WTC11 (cell line): ENCODE measurements at regions not wholly inside any gene's neighbourhood (a gene's known extent, or its start where the extent isn't known, plus 50 kb on each side); places are given as distances from the start of the nearest gene placed in this dataset.

ENCODE experiments used
- ATAC-seq: fragments of 200-7000 bp; cut with Tn5 transposase; 2 replicates; pipeline ENCODE4 v1.10.0; 2021; ENCODE audit warnings: mild to moderate bottlenecking, moderate library complexity
- CTCF ChIA-PET: fragments of 300-600 bp; sonication (Branson Sonifier 250); formaldehyde crosslinking; loops from one replicate; lab custom pipeline; 2021; ENCODE audit warnings: antibody characterized with exemption; lab: Charles Lee
- POLR2A ChIA-PET: fragments of 350-600 bp; sonication (Branson Sonifier 250); formaldehyde crosslinking; loops from one replicate; lab custom pipeline; 2021; ENCODE audit warnings: antibody characterized with exemption; lab: Charles Lee
- DNase-seq: peaks from one replicate; pipeline ENCODE4 v3.0.0; 2021; ENCODE audit warnings: low spot score
- H3K27ac Mint-ChIP-seq: 2 replicates; pipeline ENCODE4 v1.8.0; 2021; ENCODE audit warnings: mixed read lengths
- H3K27me3 Mint-ChIP-seq: 2 replicates; pipeline ENCODE4 v1.8.0; 2021; ENCODE audit warnings: low read depth, mild to moderate bottlenecking, moderate library complexity, mixed read lengths
- H3K36me3 Mint-ChIP-seq: 2 replicates; pipeline ENCODE4 v1.8.0; 2021; ENCODE audit warnings: mixed read lengths
- H3K4me1 Mint-ChIP-seq: 2 replicates; pipeline ENCODE4 v1.8.0; 2022; ENCODE audit warnings: mixed read lengths
- H3K4me3 Mint-ChIP-seq: 2 replicates; pipeline ENCODE4 v1.8.0; 2021; ENCODE audit warnings: mild to moderate bottlenecking, moderate library complexity, mixed read lengths
- H3K9me3 Mint-ChIP-seq: 2 replicates; pipeline ENCODE4 v1.8.0; 2021; ENCODE audit warnings: mixed read lengths
- E2F1 ChIP-seq: sonication (generic); formaldehyde crosslinking; IDR thresholded peaks from 2 replicates; pipeline ENCODE4 v1.8.0; 2022; ENCODE audit warnings: mild to moderate bottlenecking, missing genetic modification reagents
- ESRRA ChIP-seq: sonication (generic); formaldehyde crosslinking; IDR thresholded peaks from 2 replicates; pipeline ENCODE4 v1.8.1; 2022; ENCODE audit warnings: mild to moderate bottlenecking, missing genetic modification reagents, borderline replicate concordance
- GTF2I ChIP-seq: fragments of 250-450 bp; sonication (Bioruptor Pico); conservative IDR thresholded peaks from 2 replicates; pipeline ENCODE4 v1.4.0; 2021; ENCODE audit warnings: mild to moderate bottlenecking
- HMGA2 ChIP-seq: fragments of 250-450 bp; sonication (Bioruptor Pico); IDR thresholded peaks from 2 replicates; pipeline ENCODE4 v1.4.0; 2021; ENCODE audit warnings: mild to moderate bottlenecking, moderate library complexity
- KAT7 ChIP-seq: sonication (generic); formaldehyde crosslinking; IDR thresholded peaks from 2 replicates; pipeline ENCODE4 v1.8.1; 2023; ENCODE audit warnings: missing genetic modification reagents, mild to moderate bottlenecking, borderline replicate concordance
- MLX ChIP-seq: sonication (generic); formaldehyde crosslinking; IDR thresholded peaks from 2 replicates; pipeline ENCODE4 v1.8.1; 2023; ENCODE audit warnings: mild to moderate bottlenecking, missing genetic modification reagents, moderate library complexity
- NFE2L1 ChIP-seq: sonication (generic); formaldehyde crosslinking; IDR thresholded peaks from 2 replicates; pipeline ENCODE4 v1.8.1; 2023; ENCODE audit warnings: missing genetic modification reagents
- NR1H2 ChIP-seq: sonication (generic); formaldehyde crosslinking; IDR thresholded peaks from 2 replicates; pipeline ENCODE4 v1.9.0; 2021; ENCODE audit warnings: mild to moderate bottlenecking, moderate library complexity, missing genetic modification reagents
- SMAD3 ChIP-seq: sonication (generic); formaldehyde crosslinking; IDR thresholded peaks from 2 replicates; pipeline ENCODE4 v1.8.0; 2022; ENCODE audit warnings: missing genetic modification reagents, mild to moderate bottlenecking, borderline replicate concordance
- SP1 ChIP-seq: sonication (generic); formaldehyde crosslinking; conservative IDR thresholded peaks from 2 replicates; pipeline ENCODE4 v1.8.1; 2022; ENCODE audit warnings: missing genetic modification reagents
- TEAD1 ChIP-seq: sonication (generic); formaldehyde crosslinking; IDR thresholded peaks from 2 replicates; pipeline ENCODE4 v1.8.0; 2022; ENCODE audit warnings: mild to moderate bottlenecking, missing genetic modification reagents
- ZBTB43 ChIP-seq: sonication (generic); formaldehyde crosslinking; IDR thresholded peaks from 2 replicates; pipeline ENCODE4 v1.8.1; 2023; ENCODE audit warnings: mild to moderate bottlenecking, missing genetic modification reagents
- ZNF232 ChIP-seq: sonication (generic); formaldehyde crosslinking; IDR thresholded peaks from 2 replicates; pipeline ENCODE4 v1.8.0; 2022; ENCODE audit warnings: mild to moderate bottlenecking, missing genetic modification reagents
- TF ChIP-seq, protein P1 (sequence below): fragments of 200-600 bp; IDR thresholded peaks from 2 replicates; pipeline ENCODE4 v1.8.0; 2022; ENCODE audit warnings: antibody characterized with exemption
- TF ChIP-seq, protein P2 (sequence below): sonication (generic); formaldehyde crosslinking; IDR thresholded peaks from 2 replicates; pipeline ENCODE4 v1.8.0; 2023; ENCODE audit warnings: mild to moderate bottlenecking, missing genetic modification reagents
- TF ChIP-seq, protein P3 (sequence below): sonication (generic); formaldehyde crosslinking; IDR thresholded peaks from 2 replicates; pipeline ENCODE4 v1.8.0; 2023; ENCODE audit warnings: missing genetic modification reagents, mild to moderate bottlenecking, borderline replicate concordance
- TF ChIP-seq, protein P4 (sequence below): sonication (generic); formaldehyde crosslinking; IDR thresholded peaks from 2 replicates; pipeline ENCODE4 v1.8.1; 2023; ENCODE audit warnings: mild to moderate bottlenecking, missing genetic modification reagents, moderate library complexity
- TF ChIP-seq, protein P5 (sequence below): fragments of 250-450 bp; sonication (Bioruptor Pico); IDR thresholded peaks from 2 replicates; pipeline ENCODE4 v1.9.0; 2021; ENCODE audit warnings: mild to moderate bottlenecking

DNA sequence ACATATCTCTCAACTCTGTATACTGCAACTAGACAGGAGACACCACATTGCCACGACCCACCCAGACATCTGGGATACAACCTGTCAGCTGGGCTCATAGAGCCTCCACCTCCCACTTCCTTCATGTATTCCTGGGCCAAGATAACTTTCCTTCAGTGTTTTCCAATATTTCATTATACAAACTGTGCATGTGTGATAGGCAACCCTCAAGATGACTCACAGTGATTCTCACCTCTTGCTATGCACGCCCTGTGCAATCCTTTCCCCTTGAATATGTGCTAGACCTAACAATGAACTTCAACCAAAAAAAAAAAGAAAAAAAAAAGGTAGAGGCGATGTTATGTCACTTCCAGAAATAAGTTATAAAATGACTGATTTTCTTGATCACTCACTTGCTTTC lies 138.0 kb upstream of the ALCAM start:
- no peak overlapping the region for H3K4me3 Mint-ChIP-seq
- no peak for ATAC-seq
- no peak overlapping the region for H3K27ac Mint-ChIP-seq
- DNase-seq = no peak
- ChIA-PET CTCF (no interaction called here), POLR2A (no interaction called here)
- peaks cover 6% of the 10 kb centered on the region; the same call in 1 of the 2 replicates for H3K36me3 Mint-ChIP-seq
- H3K9me3 Mint-ChIP-seq = peaks cover 11% of the 10 kb centered on the region
- 0 out of 2 replicates have a peak, but pooled peaks cover 3% of the 10 kb centered on the region for H3K4me1 Mint-ChIP-seq
- H3K27me3 Mint-ChIP-seq = no peaks in the 10 kb centered on the region
- TF ChIP-seq GTF2I (CRISPR knock-in tag) = no peak
- TF ChIP-seq MLX (CRISPR knock-in tag) = no peak
- TF ChIP-seq SMAD3 (CRISPR knock-in tag) = no peak
- no peak for TF ChIP-seq ZBTB43 (CRISPR knock-in tag)
- TF ChIP-seq, protein P1, sequence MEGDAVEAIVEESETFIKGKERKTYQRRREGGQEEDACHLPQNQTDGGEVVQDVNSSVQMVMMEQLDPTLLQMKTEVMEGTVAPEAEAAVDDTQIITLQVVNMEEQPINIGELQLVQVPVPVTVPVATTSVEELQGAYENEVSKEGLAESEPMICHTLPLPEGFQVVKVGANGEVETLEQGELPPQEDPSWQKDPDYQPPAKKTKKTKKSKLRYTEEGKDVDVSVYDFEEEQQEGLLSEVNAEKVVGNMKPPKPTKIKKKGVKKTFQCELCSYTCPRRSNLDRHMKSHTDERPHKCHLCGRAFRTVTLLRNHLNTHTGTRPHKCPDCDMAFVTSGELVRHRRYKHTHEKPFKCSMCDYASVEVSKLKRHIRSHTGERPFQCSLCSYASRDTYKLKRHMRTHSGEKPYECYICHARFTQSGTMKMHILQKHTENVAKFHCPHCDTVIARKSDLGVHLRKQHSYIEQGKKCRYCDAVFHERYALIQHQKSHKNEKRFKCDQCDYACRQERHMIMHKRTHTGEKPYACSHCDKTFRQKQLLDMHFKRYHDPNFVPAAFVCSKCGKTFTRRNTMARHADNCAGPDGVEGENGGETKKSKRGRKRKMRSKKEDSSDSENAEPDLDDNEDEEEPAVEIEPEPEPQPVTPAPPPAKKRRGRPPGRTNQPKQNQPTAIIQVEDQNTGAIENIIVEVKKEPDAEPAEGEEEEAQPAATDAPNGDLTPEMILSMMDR = no peak
- no peak for TF ChIP-seq ESRRA (CRISPR knock-in tag)
- TF ChIP-seq, protein P2, sequence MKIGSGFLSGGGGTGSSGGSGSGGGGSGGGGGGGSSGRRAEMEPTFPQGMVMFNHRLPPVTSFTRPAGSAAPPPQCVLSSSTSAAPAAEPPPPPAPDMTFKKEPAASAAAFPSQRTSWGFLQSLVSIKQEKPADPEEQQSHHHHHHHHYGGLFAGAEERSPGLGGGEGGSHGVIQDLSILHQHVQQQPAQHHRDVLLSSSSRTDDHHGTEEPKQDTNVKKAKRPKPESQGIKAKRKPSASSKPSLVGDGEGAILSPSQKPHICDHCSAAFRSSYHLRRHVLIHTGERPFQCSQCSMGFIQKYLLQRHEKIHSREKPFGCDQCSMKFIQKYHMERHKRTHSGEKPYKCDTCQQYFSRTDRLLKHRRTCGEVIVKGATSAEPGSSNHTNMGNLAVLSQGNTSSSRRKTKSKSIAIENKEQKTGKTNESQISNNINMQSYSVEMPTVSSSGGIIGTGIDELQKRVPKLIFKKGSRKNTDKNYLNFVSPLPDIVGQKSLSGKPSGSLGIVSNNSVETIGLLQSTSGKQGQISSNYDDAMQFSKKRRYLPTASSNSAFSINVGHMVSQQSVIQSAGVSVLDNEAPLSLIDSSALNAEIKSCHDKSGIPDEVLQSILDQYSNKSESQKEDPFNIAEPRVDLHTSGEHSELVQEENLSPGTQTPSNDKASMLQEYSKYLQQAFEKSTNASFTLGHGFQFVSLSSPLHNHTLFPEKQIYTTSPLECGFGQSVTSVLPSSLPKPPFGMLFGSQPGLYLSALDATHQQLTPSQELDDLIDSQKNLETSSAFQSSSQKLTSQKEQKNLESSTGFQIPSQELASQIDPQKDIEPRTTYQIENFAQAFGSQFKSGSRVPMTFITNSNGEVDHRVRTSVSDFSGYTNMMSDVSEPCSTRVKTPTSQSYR (CRISPR knock-in tag) = no peak
- TF ChIP-seq NR1H2 (CRISPR knock-in tag) = no peak
- TF ChIP-seq TEAD1 (CRISPR knock-in tag) = no peak
- no peak for TF ChIP-seq HMGA2
- TF ChIP-seq, protein P3, sequence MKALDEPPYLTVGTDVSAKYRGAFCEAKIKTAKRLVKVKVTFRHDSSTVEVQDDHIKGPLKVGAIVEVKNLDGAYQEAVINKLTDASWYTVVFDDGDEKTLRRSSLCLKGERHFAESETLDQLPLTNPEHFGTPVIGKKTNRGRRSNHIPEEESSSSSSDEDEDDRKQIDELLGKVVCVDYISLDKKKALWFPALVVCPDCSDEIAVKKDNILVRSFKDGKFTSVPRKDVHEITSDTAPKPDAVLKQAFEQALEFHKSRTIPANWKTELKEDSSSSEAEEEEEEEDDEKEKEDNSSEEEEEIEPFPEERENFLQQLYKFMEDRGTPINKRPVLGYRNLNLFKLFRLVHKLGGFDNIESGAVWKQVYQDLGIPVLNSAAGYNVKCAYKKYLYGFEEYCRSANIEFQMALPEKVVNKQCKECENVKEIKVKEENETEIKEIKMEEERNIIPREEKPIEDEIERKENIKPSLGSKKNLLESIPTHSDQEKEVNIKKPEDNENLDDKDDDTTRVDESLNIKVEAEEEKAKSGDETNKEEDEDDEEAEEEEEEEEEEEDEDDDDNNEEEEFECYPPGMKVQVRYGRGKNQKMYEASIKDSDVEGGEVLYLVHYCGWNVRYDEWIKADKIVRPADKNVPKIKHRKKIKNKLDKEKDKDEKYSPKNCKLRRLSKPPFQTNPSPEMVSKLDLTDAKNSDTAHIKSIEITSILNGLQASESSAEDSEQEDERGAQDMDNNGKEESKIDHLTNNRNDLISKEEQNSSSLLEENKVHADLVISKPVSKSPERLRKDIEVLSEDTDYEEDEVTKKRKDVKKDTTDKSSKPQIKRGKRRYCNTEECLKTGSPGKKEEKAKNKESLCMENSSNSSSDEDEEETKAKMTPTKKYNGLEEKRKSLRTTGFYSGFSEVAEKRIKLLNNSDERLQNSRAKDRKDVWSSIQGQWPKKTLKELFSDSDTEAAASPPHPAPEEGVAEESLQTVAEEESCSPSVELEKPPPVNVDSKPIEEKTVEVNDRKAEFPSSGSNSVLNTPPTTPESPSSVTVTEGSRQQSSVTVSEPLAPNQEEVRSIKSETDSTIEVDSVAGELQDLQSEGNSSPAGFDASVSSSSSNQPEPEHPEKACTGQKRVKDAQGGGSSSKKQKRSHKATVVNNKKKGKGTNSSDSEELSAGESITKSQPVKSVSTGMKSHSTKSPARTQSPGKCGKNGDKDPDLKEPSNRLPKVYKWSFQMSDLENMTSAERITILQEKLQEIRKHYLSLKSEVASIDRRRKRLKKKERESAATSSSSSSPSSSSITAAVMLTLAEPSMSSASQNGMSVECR (CRISPR knock-in tag) = no peak
- no peak for TF ChIP-seq ZNF232 (CRISPR knock-in tag)
- TF ChIP-seq KAT7 = no peak
- TF ChIP-seq E2F1 = no peak
- TF ChIP-seq, protein P4, sequence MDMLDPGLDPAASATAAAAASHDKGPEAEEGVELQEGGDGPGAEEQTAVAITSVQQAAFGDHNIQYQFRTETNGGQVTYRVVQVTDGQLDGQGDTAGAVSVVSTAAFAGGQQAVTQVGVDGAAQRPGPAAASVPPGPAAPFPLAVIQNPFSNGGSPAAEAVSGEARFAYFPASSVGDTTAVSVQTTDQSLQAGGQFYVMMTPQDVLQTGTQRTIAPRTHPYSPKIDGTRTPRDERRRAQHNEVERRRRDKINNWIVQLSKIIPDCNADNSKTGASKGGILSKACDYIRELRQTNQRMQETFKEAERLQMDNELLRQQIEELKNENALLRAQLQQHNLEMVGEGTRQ (CRISPR knock-in tag) = no peak
- no peak for TF ChIP-seq NFE2L1 (CRISPR knock-in tag)
- TF ChIP-seq, protein P5, sequence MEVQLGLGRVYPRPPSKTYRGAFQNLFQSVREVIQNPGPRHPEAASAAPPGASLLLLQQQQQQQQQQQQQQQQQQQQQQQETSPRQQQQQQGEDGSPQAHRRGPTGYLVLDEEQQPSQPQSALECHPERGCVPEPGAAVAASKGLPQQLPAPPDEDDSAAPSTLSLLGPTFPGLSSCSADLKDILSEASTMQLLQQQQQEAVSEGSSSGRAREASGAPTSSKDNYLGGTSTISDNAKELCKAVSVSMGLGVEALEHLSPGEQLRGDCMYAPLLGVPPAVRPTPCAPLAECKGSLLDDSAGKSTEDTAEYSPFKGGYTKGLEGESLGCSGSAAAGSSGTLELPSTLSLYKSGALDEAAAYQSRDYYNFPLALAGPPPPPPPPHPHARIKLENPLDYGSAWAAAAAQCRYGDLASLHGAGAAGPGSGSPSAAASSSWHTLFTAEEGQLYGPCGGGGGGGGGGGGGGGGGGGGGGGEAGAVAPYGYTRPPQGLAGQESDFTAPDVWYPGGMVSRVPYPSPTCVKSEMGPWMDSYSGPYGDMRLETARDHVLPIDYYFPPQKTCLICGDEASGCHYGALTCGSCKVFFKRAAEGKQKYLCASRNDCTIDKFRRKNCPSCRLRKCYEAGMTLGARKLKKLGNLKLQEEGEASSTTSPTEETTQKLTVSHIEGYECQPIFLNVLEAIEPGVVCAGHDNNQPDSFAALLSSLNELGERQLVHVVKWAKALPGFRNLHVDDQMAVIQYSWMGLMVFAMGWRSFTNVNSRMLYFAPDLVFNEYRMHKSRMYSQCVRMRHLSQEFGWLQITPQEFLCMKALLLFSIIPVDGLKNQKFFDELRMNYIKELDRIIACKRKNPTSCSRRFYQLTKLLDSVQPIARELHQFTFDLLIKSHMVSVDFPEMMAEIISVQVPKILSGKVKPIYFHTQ = no peak
- no peak for TF ChIP-seq SP1 (CRISPR knock-in tag)
